ENCODE measurements at regions not wholly inside any gene's neighbourhood (a gene's known extent, or its start where the extent isn't known, plus 50 kb on each side); places are given as distances from the start of the nearest gene placed in this dataset.

DNA sequence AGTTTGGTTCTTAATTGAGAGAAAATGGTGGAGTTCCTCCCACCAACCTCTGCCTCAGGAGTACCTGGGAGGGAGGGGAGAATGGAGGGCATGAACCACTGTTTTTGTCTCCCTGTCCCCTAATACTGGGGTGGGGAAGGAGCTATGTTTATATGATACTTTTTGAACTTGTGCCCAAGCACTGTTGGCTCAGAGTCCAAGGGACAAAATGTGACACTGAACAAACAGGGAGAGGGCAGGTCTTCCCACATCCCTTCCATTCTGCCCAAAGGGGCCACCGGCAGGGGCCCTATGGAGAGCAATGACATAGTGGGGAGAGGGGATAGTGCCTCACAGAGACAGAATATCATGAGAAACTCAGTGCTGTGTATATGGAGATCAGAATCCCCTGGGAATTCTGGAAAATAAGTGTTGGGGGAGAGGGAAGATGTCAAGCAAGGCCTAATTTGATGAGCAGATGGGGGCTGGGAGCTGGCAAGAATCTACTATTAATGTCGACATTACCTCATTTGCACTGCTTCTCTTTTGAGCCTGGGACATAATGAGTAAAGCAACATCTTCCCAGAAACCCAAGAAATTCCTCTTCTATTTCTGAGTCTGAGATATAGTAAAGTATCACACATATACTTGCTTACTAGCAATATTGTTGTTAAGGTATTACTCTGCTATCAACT lies 180.6 kb downstream of the CYP26A1 start:
- TF ChIP-seq, protein P1, sequence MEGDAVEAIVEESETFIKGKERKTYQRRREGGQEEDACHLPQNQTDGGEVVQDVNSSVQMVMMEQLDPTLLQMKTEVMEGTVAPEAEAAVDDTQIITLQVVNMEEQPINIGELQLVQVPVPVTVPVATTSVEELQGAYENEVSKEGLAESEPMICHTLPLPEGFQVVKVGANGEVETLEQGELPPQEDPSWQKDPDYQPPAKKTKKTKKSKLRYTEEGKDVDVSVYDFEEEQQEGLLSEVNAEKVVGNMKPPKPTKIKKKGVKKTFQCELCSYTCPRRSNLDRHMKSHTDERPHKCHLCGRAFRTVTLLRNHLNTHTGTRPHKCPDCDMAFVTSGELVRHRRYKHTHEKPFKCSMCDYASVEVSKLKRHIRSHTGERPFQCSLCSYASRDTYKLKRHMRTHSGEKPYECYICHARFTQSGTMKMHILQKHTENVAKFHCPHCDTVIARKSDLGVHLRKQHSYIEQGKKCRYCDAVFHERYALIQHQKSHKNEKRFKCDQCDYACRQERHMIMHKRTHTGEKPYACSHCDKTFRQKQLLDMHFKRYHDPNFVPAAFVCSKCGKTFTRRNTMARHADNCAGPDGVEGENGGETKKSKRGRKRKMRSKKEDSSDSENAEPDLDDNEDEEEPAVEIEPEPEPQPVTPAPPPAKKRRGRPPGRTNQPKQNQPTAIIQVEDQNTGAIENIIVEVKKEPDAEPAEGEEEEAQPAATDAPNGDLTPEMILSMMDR (conservative IDR thresholded peaks at IDR 0.05; ENCODE audit: control insufficient read depth, insufficient read depth, low read depth, low read length): no peak
- no peak for DNase-seq (ENCODE audit: low read depth)
- no peak overlapping the region for H3K4me3 ChIP-seq (ENCODE audit: control insufficient read depth, low read depth, low read length)

DNA sequence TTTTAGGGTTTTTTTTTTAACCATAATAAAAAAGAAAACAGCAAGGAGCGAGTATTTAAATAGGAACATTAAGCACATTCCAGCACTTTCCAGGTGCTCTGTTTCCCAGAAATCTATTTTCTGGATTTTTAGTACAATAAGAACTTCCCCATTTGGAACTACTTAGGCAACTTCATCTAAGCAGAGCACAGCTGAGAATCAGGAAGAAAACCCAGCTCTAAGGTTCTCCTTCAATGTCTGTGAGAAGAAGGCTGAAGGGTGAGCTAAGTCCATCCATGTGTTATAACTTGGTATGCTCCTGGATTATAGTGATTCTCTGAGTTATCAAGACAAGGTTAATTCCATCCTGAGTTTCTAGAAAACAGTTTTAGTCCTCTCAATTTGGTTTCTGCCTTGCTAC lies 181.9 kb downstream of the CYP26A1 start:
- no peak overlapping the region for H3K4me3 ChIP-seq (ENCODE audit: control insufficient read depth, low read depth, low read length)
- TF ChIP-seq, protein P1 (conservative IDR thresholded peaks at IDR 0.05; ENCODE audit: control insufficient read depth, insufficient read depth, low read depth, low read length): no peak
- DNase-seq (ENCODE audit: low read depth): no peak
